ENCODE measurements at regions not wholly inside any gene's neighbourhood (a gene's known extent, or its start where the extent isn't known, plus 50 kb on each side); places are given as distances from the start of the nearest gene placed in this dataset.
"Not testable (repeated sequence)": the region's sequence is repeated elsewhere in the genome, so short reads cannot be mapped to it uniquely, and the experiment has no call there.

DNA sequence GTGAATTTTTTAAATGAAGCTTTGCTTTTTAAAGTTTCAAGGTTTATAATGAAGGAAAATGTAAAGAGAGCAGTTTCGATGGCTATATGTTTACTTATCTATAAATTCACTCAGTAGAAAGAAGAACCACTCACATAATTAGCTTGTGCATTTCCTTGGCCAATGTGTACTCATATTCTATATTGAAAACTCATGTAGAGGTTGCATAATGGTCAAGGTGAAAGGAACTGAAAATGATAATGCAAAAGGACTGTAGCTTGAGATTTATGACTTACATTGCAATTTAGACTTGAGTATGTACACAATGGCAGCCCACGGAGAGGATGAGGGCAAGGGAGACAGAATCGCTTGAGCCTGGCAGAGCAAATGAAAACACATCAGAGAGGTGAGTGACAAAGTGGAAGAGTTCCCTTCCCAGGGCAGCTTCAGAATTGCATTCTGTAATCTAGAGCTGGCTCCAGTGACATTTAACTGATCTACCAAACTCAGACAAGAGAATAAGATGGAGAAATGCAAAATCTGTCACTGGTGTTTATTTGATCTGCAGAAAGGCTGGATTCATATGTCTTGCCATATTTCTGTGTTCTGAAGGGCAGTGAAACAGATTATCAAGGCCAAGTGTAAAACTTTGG is 191.8 kb downstream of the TMEM200A start:
- DNase-seq: no peak

GRCh38 chr6:130558131-130558530 is 192.3 kb downstream of the TMEM200A start:
- no peak for DNase-seq

DNA sequence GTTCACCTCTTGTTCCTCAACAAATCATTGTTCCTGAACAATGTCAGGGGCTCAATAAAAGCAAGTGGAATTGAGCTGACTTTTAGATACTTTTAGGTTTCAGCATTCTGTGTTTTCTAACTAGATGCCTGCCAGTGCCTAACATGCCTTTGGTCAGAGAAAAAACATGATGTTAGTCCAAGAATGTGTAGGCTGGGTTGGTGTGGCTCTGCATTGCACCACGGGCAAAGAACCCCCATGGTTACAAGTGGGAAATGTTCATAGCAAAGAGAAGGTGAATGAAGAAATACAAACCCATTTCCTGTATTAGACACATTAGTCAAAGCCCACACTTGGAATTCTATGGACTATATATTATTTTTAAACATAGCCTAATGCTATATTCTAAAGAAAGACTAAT is 193.3 kb downstream of the TMEM200A start:
- no peak for DNase-seq

DNA sequence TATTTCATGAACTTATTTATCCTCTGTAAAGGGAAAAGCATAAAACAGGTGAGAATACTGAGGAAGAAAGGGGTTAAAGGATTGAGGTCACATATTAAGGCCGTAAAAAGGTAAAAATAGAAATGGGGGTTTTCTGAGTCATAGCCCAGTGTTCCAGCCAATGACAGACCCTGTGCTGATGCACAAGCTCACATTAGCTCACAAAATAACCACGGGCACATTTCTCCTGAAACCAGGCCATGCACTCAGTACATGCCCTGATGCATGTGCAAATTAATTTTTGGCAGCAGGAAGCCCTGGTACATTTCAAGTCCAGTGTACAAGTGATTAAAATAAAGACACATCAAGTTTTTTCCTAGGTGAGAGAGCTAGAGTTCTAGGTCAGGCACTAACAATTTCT is 194.4 kb downstream of the TMEM200A start:
- no peak for DNase-seq

GRCh38 chr6:130561159-130561558 is 195.3 kb downstream of the TMEM200A start:
- DNase-seq: not testable (repeated sequence)

DNA sequence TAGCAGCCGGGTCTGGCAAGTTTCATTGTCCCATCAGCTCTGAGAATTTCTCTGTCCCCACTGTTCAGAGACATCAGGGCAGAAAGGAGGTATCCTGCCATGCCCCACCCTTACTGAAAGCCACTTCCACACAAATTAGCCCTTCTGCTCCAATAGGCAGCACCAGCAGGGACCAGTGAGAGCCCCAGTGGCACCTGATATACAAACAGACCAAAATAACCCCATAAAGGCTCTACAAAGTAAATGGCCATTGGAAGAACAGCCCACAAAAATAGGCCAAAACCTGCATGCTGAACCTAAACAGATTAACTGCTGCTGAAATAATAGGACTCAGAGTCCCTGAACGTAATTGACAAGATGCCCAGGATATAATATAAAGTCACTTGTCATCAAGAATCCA is 199.9 kb downstream of the TMEM200A start:
- no peak for DNase-seq

DNA sequence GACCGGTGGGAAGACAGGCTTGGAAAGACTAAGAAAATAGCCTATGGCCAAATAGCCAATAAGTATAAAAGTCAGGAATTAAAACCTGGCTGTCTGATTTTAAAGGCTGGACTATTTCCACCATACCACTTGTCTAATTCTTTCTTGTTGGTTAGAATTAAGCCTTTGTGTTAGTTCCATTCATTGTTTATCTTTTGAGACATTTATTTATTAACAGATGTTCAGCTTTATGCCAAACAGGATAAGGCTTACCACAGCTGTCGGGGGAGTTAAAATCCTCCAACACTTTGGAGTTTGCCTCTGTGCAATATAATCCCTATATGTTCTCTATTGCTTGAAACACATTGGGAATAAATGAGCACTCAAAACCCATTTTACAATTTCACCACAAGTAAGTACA is 208.3 kb downstream of the TMEM200A start:
- no peak for DNase-seq

DNA sequence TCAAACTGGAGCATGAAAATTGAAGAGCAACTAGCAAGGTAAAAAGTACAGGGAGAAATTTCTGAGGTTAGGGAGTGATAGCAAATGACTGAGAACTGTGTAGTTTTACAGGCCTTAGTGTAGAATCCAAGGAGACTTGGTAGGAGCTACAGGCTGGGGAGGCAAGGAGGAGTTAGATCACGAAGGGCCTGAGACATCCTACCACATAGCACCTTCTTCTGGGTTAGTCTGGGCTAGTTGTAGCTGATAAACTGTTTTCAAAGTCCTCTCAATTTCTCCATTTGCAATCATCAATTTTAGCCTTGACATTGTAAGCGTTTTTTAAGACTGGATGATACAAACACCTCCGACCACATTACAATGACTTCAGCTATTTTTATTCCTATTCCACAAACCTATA is 209.7 kb downstream of the TMEM200A start:
- no peak for DNase-seq

- DNase-seq: no peak
Observed at GRCh38 chr6:130575971-130576370, 210.2 kb downstream of the TMEM200A start.

DNA sequence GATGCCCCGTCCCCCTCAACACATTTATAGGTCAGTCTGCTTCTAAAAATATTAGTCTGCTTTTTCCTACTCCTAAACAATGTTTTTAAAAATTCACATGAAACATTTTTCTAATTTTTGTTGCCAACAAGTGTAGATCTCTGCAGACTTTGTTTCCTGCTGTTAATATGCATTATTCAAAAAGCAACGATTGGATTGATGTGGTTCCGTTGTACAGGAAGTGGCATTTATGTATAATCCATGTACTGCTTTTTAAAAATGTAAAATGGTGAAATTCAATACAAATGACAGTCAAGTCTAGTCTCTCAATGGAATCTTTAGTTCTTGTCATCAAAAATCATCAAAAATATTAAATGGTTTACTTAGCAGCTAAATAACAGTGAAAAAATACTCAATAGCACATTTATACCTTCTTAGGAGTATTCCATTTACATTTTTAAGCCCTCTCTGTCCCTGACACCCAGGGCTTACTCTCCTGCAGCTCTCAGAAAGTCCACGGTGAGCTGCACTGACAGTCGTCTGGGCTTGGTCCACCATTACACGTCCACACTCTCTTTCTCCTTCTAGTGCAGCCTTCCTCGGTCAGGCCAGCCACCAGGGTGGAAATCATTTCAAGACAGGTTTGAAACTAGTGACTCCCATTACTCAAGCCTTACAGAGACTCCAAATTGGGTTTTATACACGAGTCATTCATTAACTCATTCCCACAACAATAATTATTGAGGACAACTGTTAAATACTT is 211.5 kb downstream of the TMEM200A start:
- no peak for DNase-seq

- no peak for DNase-seq
Observed at GRCh38 chr6:130578713-130579112, 212.9 kb downstream of the TMEM200A start.

DNA sequence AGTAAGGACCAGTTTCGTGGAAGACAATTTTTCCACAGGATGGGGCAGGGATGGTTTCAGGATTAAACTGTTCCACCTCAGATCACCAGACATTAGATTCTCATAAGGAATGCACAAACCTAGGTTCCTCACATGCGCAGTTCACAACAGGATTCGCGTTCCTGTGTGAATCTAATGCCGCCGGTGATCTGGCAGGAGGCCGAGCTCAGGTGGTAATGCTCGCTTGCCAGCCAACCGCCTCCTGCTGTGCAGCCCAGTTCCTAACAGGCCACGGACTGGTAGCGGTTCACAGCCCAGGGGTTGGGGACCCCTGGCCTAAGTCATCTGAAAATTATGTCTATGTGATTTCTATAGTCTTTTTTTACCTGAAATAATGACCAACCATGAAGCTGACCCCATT is 217.5 kb downstream of the TMEM200A start:
- no peak for DNase-seq

GRCh38 chr6:130585587-130585986 is 219.8 kb downstream of the TMEM200A start:
- DNase-seq: no peak

DNA sequence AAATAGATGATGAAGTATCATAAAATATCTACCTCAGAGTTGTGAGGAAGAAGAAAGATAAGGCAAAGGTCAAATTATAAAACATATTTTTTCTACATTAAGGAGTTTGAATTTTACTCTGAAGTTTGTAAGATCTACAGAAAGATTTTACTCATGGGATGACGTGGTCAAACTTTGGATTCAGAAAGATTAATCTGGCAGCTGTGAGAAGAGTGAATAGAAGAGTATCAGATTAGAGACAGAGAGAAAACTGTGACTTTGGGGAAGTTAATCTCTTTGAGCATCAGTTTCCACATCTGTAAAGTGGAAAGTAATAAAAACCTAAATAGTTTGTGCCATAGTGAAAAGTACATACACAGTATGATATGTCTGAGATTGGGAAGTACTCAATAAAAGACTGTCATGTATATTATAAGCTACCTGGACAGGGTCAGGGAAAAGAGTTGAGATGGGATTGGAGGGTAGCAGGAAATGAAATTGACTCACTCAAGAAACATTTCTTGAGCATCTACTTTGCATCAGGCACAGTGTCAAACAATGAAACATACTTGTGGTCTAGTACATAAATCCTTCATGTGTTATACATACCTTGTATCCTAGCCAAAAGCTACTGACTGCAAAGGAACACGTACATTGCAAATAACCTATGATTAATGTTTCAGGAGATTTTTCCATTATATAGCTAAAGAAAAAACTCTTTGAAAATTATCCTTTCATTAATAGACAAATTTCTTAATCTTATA is 222.1 kb downstream of the TMEM200A start:
- no peak for DNase-seq

GRCh38 chr6:130593200-130593599 is 227.4 kb downstream of the TMEM200A start:
- DNase-seq: no peak

GRCh38 chr6:130593948-130594347 is 228.1 kb downstream of the TMEM200A start:
- DNase-seq: no peak

DNA sequence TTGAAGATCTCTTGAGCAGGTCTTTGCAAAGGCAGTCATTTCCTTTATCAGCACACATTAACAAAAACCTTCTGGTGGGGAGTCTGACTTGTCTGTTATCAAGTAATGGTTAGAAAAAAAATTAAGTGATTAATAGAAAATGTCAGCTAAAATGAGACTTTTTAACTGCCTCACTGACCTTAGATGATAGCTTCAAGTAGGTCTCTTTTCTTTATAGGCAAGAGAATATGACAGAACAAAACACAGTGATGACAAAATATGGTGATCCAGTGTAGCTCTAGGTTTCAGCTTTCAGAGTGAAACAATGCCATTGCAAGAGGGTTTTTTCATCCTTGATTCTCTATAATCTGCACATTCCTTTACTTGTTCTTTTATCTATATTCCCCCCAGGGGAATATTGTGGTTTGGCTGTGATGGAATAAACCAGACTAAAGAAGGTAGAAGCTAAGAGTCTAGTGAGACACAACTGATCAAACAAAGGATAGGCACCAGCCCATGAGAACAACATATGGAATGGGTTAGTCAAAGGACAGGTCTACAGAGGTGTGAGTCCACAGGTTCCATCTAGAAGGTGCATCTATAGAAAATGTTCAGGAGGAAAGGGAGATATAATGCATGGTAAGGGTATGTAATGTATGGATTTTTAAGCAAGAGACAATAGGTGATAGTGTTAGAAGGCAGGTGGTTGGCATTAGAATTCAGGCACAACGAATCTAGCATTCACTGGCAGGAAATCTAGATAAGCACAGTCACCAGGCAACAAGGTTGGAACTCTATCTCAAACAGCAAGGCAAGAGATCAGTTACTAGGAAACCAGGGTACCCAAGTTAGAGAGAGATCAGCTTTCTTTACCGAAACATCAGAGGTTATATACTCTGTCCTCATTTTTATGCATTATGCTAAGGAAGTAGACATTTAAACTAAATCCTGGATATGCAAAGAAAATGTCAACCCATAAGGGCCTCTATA is 228.9 kb upstream of the SMLR1 start:
- DNase-seq: no peak

GRCh38 chr6:130600880-130601341 is 226.3 kb upstream of the SMLR1 start:
- DNase-seq: no peak

- no peak for DNase-seq
Observed at GRCh38 chr6:130602151-130602770, 224.9 kb upstream of the SMLR1 start.

GRCh38 chr6:130603391-130603790 is 223.8 kb upstream of the SMLR1 start:
- no peak for DNase-seq

DNA sequence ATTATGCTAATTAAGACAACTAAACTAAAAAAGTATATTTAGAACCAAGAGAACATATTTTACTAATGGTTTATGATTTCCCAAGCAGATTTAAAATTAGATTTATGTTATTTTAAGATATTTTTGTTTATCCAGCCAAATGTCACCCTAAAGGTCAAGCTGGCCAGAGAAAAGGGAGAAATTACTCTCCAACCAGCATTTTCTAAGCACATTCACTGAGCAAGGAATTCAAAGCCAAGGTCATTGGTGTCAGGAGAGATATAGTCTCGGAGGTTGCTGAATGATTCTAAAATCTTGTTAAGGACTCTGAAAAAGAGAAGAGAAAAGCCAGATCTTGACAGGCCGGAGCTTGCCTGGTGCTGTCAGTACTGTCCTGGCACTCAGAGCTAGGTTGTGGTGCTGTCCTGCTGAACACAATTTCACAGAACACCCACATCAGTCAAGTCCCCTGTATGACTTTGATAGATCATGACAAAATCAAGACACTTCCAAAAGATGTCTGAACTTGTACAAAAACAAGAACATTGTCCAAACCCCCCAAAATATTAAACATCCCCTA is 222.3 kb upstream of the SMLR1 start:
- DNase-seq: no peak

GRCh38 chr6:130610303-130610702 is 216.9 kb upstream of the SMLR1 start:
- no peak for DNase-seq

All from midbrain (tissue), 1 donor.